ENCODE measurements at regions not wholly inside any gene's neighbourhood (a gene's known extent, or its start where the extent isn't known, plus 50 kb on each side); places are given as distances from the start of the nearest gene placed in this dataset.

GRCh38 chr4:26194764-26195163, 126.0 kb upstream of the RBPJ start:
- no peak overlapping the region for H3K4me2 ChIP-seq (replicated peaks; ENCODE audit: extremely low read depth, low read length, poor library complexity, severe bottlenecking)
- peaks cover 0 to 1% (median 0%) of the 10 kb centered on the region in 7 donors for H3K9me3 Mint-ChIP-seq

GRCh38 chr4:26196567-26196966, 124.2 kb upstream of the RBPJ start:
- DNase-seq, result no peak
- Histone ChIP-seq H3K27ac (ENCODE audit: low read depth in 1 of 2, low read length in 2 of 2) (no peak overlapping the region), H3K79me2 (ENCODE audit: insufficient read depth, low read length) (no peaks in the 10 kb centered on the region), H3K27me3 (ENCODE audit: control insufficient read depth in 2 of 2, insufficient read depth in 2 of 2, low read length in 2 of 2) (peaks cover 0 to 3% of the 10 kb centered on the region in 2 donors), H3K9ac (ENCODE audit: insufficient read depth, low read length, poor library complexity, severe bottlenecking) (no peak overlapping the region), H3K9me3 (replicated peaks in 1 of 2; ENCODE audit: control insufficient read depth in 1 of 2, insufficient read depth in 1 of 2, low read length in 2 of 2) (no peaks in the 10 kb centered on the region), H3K4me1 (ENCODE audit: control insufficient read depth in 1 of 2, insufficient read depth in 2 of 2, low read length in 2 of 2) (peaks cover 25 to 29% of the 10 kb centered on the region in 2 donors), H4K20me1 (ENCODE audit: insufficient read depth, low read length) (no peaks in the 10 kb centered on the region), H3K4me2 (replicated peaks; ENCODE audit: extremely low read depth, low read length, poor library complexity, severe bottlenecking) (no peak overlapping the region), H3K36me3 (replicated peaks in 1 of 2; ENCODE audit: control insufficient read depth in 1 of 2, insufficient read depth in 2 of 2, low read length in 2 of 2) (no peaks in the 10 kb centered on the region), H2AFZ (ENCODE audit: insufficient read depth, low read depth, low read length, poor library complexity, severe bottlenecking) (no peak overlapping the region), H3K4me3 (replicated peaks in 1 of 3; ENCODE audit: low read depth in 2 of 3, low read length in 3 of 3) (no peak overlapping the region)
- WGBS (ENCODE audit: insufficient coverage), result 100% methylated on average over 2 of the region's 5 CpGs
- H3K27me3 Mint-ChIP-seq (ENCODE audit: low read depth in 3 of 3), result peaks cover 2 to 14% (median 5%) of the 10 kb centered on the region in 3 donors
- no peak overlapping the region for H3K27ac Mint-ChIP-seq
- H3K4me3 Mint-ChIP-seq, result no peak overlapping the region
- H3K36me3 Mint-ChIP-seq, result no peaks in the 10 kb centered on the region
- intact Hi-C loops (cut with micrococcal nuclease), result no loop called here
- no peak for TF ChIP-seq CTCF (IDR thresholded peaks at IDR 0.05)
- peaks cover 36% of the 10 kb centered on the region for H3K4me1 Mint-ChIP-seq
- H3K9me3 Mint-ChIP-seq, result no peaks in the 10 kb centered on the region

More at GRCh38 chr4:26194764-26195163, 126.0 kb upstream of the RBPJ start:
- H3K79me2 ChIP-seq (ENCODE audit: insufficient read depth, low read length), result no peaks in the 10 kb centered on the region
- H3K27ac ChIP-seq (ENCODE audit: low read depth in 1 of 2, low read length in 2 of 2), result no peak overlapping the region
- H4K20me1 ChIP-seq (ENCODE audit: insufficient read depth, low read length), result no peaks in the 10 kb centered on the region
- H3K9ac ChIP-seq (ENCODE audit: insufficient read depth, low read length, poor library complexity, severe bottlenecking), result no peak overlapping the region
- no peak for DNase-seq
- no peak overlapping the region for H3K4me3 ChIP-seq (replicated peaks in 1 of 3; ENCODE audit: low read depth in 2 of 3, low read length in 3 of 3)
- no peak overlapping the region for H3K27ac Mint-ChIP-seq
- no peak overlapping the region for H3K4me3 Mint-ChIP-seq
- no peak overlapping the region for H2AFZ ChIP-seq (ENCODE audit: insufficient read depth, low read depth, low read length, poor library complexity, severe bottlenecking)
- no peaks in the 10 kb centered on the region for H3K36me3 Mint-ChIP-seq
- H3K4me1 ChIP-seq (ENCODE audit: control insufficient read depth in 1 of 2, insufficient read depth in 2 of 2, low read length in 2 of 2), result peaks cover 14 to 17% of the 10 kb centered on the region in 2 donors
- no peak for TF ChIP-seq CTCF (IDR thresholded peaks at IDR 0.05)
- 100% methylated on average over 2 of the region's 3 CpGs for WGBS (ENCODE audit: insufficient coverage)
- H3K9me3 ChIP-seq (replicated peaks in 1 of 2; ENCODE audit: control insufficient read depth in 1 of 2, insufficient read depth in 1 of 2, low read length in 2 of 2), result no peaks in the 10 kb centered on the region
- H3K36me3 ChIP-seq (replicated peaks in 1 of 2; ENCODE audit: control insufficient read depth in 1 of 2, insufficient read depth in 2 of 2, low read length in 2 of 2), result no peaks in the 10 kb centered on the region
- intact Hi-C loops (cut with micrococcal nuclease), result no loop called here
- peaks cover 2 to 10% (median 5%) of the 10 kb centered on the region in 3 donors for H3K27me3 Mint-ChIP-seq (ENCODE audit: low read depth in 3 of 3)
- peaks cover 0 to 3% of the 10 kb centered on the region in 2 donors for H3K27me3 ChIP-seq (ENCODE audit: control insufficient read depth in 2 of 2, insufficient read depth in 2 of 2, low read length in 2 of 2)
- H3K4me1 Mint-ChIP-seq, result peaks cover 20% of the 10 kb centered on the region

Measured in CD14-positive monocyte (primary cell).